Neural progenitor cell (in vitro differentiated cells): ENCODE measurements at regions not wholly inside any gene's neighbourhood (a gene's known extent, or its start where the extent isn't known, plus 50 kb on each side); places are given as distances from the start of the nearest gene placed in this dataset.

Experiments used
- EZH2 ChIP-seq: fragments of 200-600 bp; sonication (generic); IDR thresholded peaks from 2 replicates; pipeline ENCODE4 v1.6.1; 2017; ENCODE audit warnings: antibody characterized with exemption, mild to moderate bottlenecking, moderate library complexity
- TF ChIP-seq, protein P1 (sequence below): fragments of 200-600 bp; sonication (generic); IDR thresholded peaks from 2 replicates; pipeline ENCODE4 v1.5.1; 2017; ENCODE audit warnings: antibody characterized with exemption, mild to moderate bottlenecking

- TF ChIP-seq, protein P1, sequence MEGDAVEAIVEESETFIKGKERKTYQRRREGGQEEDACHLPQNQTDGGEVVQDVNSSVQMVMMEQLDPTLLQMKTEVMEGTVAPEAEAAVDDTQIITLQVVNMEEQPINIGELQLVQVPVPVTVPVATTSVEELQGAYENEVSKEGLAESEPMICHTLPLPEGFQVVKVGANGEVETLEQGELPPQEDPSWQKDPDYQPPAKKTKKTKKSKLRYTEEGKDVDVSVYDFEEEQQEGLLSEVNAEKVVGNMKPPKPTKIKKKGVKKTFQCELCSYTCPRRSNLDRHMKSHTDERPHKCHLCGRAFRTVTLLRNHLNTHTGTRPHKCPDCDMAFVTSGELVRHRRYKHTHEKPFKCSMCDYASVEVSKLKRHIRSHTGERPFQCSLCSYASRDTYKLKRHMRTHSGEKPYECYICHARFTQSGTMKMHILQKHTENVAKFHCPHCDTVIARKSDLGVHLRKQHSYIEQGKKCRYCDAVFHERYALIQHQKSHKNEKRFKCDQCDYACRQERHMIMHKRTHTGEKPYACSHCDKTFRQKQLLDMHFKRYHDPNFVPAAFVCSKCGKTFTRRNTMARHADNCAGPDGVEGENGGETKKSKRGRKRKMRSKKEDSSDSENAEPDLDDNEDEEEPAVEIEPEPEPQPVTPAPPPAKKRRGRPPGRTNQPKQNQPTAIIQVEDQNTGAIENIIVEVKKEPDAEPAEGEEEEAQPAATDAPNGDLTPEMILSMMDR: no peak
- TF ChIP-seq EZH2: no peak
These were observed 281.8 kb downstream of the DHX35 start for GRCh38 chr20:39243962-39244361.
